Thoracic aorta (tissue), 2 donors: ENCODE measurements at regions not wholly inside any gene's neighbourhood (a gene's known extent, or its start where the extent isn't known, plus 50 kb on each side); places are given as distances from the start of the nearest gene placed in this dataset.

Source experiments
- ATAC-seq: fragments of 150-250 bp; one replicate; pipeline ENCODE4 v1.8.0; 2017; ENCODE audit warnings: low read depth; ENCODE audit not compliant: insufficient number of reproducible peaks, low FRiP score
- DNase-seq: peaks from one replicate; pipeline ENCODE4 v3.0.0-alpha.2; 2020; ENCODE audit warnings: low spot score
- H3K27ac ChIP-seq, 2 donors: fragments of 200-600 bp; sonication (generic); 1 replicate in 1 of 2; 2 replicates in 1 of 2; pipeline ENCODE4 v1.5.1; 2016; ENCODE audit warnings: mild to moderate bottlenecking in 2 of 2, moderate library complexity in 2 of 2
- H3K27me3 ChIP-seq: fragments of 200-600 bp; sonication (generic); replicated peaks from 2 replicates; pipeline ENCODE4 v1.6.0; 2016; ENCODE audit warnings: mild to moderate bottlenecking; ENCODE audit not compliant: insufficient read depth
- H3K36me3 ChIP-seq: fragments of 200-600 bp; sonication (generic); one replicate; pipeline ENCODE4 v1.5.1; 2016
- H3K4me1 ChIP-seq, 2 donors: fragments of 200-600 bp; sonication (generic); 1 replicate in 1 of 2; 2 replicates in 1 of 2; pipeline versions ENCODE4 v1.5.1 to v1.6.0; 2016; ENCODE audit warnings: low read depth in 2 of 2, mild to moderate bottlenecking in 1 of 2; ENCODE audit not compliant: control insufficient read depth in 1 of 2
- H3K4me3 ChIP-seq: fragments of 200-600 bp; sonication (generic); 2 replicates; pipeline ENCODE4 v1.5.1; 2016; ENCODE audit warnings: mild to moderate bottlenecking
- H3K9me3 ChIP-seq: fragments of 200-600 bp; sonication (generic); 2 replicates; pipeline ENCODE4 v1.5.1; 2016
- TF ChIP-seq, protein P1 (sequence below): fragments of 200-600 bp; sonication (generic); IDR thresholded peaks from one replicate; pipeline ENCODE4 v1.5.1; 2019; ENCODE audit warnings: antibody characterized with exemption

- DNase-seq (no peak), ATAC-seq (no peak)
- Histone ChIP-seq H3K4me3 (no peak overlapping the region), H3K4me1 (peaks cover 0 to 6% of the 10 kb centered on the region in 2 donors), H3K27ac (no peak overlapping the region), H3K27me3 (no peaks in the 10 kb centered on the region), H3K36me3 (no peaks in the 10 kb centered on the region), H3K9me3 (no peaks in the 10 kb centered on the region)
- TF ChIP-seq, protein P1, sequence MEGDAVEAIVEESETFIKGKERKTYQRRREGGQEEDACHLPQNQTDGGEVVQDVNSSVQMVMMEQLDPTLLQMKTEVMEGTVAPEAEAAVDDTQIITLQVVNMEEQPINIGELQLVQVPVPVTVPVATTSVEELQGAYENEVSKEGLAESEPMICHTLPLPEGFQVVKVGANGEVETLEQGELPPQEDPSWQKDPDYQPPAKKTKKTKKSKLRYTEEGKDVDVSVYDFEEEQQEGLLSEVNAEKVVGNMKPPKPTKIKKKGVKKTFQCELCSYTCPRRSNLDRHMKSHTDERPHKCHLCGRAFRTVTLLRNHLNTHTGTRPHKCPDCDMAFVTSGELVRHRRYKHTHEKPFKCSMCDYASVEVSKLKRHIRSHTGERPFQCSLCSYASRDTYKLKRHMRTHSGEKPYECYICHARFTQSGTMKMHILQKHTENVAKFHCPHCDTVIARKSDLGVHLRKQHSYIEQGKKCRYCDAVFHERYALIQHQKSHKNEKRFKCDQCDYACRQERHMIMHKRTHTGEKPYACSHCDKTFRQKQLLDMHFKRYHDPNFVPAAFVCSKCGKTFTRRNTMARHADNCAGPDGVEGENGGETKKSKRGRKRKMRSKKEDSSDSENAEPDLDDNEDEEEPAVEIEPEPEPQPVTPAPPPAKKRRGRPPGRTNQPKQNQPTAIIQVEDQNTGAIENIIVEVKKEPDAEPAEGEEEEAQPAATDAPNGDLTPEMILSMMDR: no peak
Measured at GRCh38 chr3:118001380-118001779, 1033.3 kb downstream of the IGSF11 start.

- DNase-seq (no peak), ATAC-seq (no peak)
- Histone ChIP-seq H3K27me3 (no peaks in the 10 kb centered on the region), H3K36me3 (no peaks in the 10 kb centered on the region), H3K27ac (no peak overlapping the region), H3K9me3 (no peaks in the 10 kb centered on the region), H3K4me1 (no peaks in the 10 kb centered on the region), H3K4me3 (no peak overlapping the region)
- TF ChIP-seq, protein P1: no peak
Measured at GRCh38 chr3:118011910-118012309, 1022.7 kb downstream of the IGSF11 start.

- H3K9me3 ChIP-seq: peaks cover 15% of the 10 kb centered on the region
- TF ChIP-seq, protein P1: no peak
- no peak overlapping the region for H3K4me3 ChIP-seq
- H3K4me1 ChIP-seq: no peaks in the 10 kb centered on the region
- no peak for DNase-seq
- H3K27me3 ChIP-seq: no peaks in the 10 kb centered on the region
- ATAC-seq: no peak
- no peaks in the 10 kb centered on the region for H3K36me3 ChIP-seq
- H3K27ac ChIP-seq: no peak overlapping the region
Measured at GRCh38 chr3:118029049-118029448, 1005.6 kb downstream of the IGSF11 start.

DNA sequence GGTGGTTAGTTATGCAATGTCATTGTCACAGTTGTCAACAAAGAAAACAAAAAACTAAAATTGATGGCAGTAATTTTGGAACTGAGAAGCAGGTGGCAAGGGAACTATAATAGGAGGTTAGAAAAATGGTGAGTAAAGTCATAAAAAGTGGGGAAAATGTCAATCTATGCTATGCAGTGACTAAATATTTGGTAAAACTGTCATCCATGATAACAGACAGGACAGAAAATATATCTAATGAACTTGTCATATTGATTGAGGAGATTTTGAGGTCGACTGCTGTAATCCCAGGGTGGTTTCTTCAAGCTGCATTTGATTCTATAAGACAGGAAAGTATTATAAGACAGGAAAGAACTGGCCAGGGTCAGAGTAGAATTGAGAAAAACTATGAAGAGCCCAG, 998.4 kb downstream of the IGSF11 start:
- DNase-seq (no peak), ATAC-seq (no peak)
- H3K4me3 ChIP-seq: no peak overlapping the region
- no peaks in the 10 kb centered on the region for H3K27me3 ChIP-seq
- H3K36me3 ChIP-seq: no peaks in the 10 kb centered on the region
- TF ChIP-seq, protein P1: no peak
- peaks cover 6% of the 10 kb centered on the region for H3K9me3 ChIP-seq
- no peak overlapping the region for H3K27ac ChIP-seq
- no peaks in the 10 kb centered on the region for H3K4me1 ChIP-seq

DNA sequence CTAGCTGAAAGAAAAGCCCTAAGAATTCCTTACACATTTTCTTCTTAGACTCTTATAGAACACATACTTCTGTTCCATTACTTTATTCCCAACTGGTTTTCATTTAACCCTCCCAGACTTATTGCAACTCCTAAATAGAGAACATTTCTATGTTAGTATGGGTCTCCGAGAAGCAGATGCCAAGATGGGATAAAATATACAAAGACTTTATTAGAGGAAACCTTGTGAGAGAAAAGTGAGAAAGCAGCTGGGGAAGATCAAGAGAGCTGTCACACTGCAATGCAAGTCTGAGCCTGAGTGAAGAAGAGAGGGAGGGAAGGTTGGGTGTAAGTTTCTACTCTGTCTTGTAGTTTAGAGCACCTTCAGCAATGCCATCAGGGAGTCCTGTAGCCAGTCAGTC, 979.3 kb downstream of the IGSF11 start:
- no peak for ATAC-seq
- TF ChIP-seq, protein P1: no peak

More for the DNA sequence above, 979.3 kb downstream of the IGSF11 start:
- no peaks in the 10 kb centered on the region for H3K9me3 ChIP-seq
- no peaks in the 10 kb centered on the region for H3K4me1 ChIP-seq
- no peak overlapping the region for H3K27ac ChIP-seq
- no peaks in the 10 kb centered on the region for H3K27me3 ChIP-seq
- DNase-seq: no peak
- H3K36me3 ChIP-seq: no peaks in the 10 kb centered on the region
- H3K4me3 ChIP-seq: no peak overlapping the region
